Keratinocyte (primary cell): ENCODE measurements at regions not wholly inside any gene's neighbourhood (a gene's known extent, or its start where the extent isn't known, plus 50 kb on each side); places are given as distances from the start of the nearest gene placed in this dataset.

Experiments used
- DNase-seq: peaks from one replicate; pipeline ENCODE4 v3.0.0-alpha.2; 2011; ENCODE audit warnings: low read depth, missing footprints, low spot score
- FAIRE-seq: peaks from 2 replicates; lab custom pipeline; 2011; peaks lifted over from hg19 to GRCh38; lab: Jason Lieb, UNC
- H2AFZ ChIP-seq: 2 replicates; pipeline ENCODE4 v1.6.0; 2012; ENCODE audit warnings: low read length, control low read depth, inconsistent platforms; ENCODE audit not compliant: control insufficient read depth
- H3K27ac ChIP-seq: 2 replicates; pipeline ENCODE4 v1.5.1; 2011; ENCODE audit warnings: low read length; ENCODE audit not compliant: control insufficient read depth, insufficient read depth
- H3K27me3 ChIP-seq: 3 replicates; pipeline ENCODE4 v1.6.0; 2011; ENCODE audit warnings: low read length; ENCODE audit not compliant: control insufficient read depth, insufficient read depth; ENCODE audit errors: extremely low read depth
- H3K36me3 ChIP-seq, 2 experiments: 2 replicates in 1 of 2; 3 replicates in 1 of 2; pipeline ENCODE4 v1.5.1; 2011; ENCODE audit warnings: low read length in 2 of 2, mild to moderate bottlenecking in 1 of 2; ENCODE audit not compliant: control insufficient read depth in 2 of 2, insufficient read depth in 2 of 2; ENCODE audit errors: extremely low read depth in 1 of 2
- H3K4me1 ChIP-seq: 3 replicates; pipeline ENCODE4 v1.5.1; 2011; ENCODE audit warnings: low read length; ENCODE audit not compliant: control insufficient read depth, insufficient read depth; ENCODE audit errors: extremely low read depth
- H3K4me2 ChIP-seq: 3 replicates; pipeline ENCODE4 v1.6.0; 2011; ENCODE audit warnings: low read depth, low read length; ENCODE audit not compliant: control insufficient read depth, insufficient read depth; ENCODE audit errors: extremely low read depth
- H3K4me3 ChIP-seq, 3 experiments: fragments of 200-600 bp in 1 of 3; sonication (generic) in 1 of 3; 2 replicates in 2 of 3; 3 replicates in 1 of 3; pipeline ENCODE4 v1.5.1; 2011 to 2016; ENCODE audit warnings: low read length in 3 of 3, mild to moderate bottlenecking in 3 of 3, control low read depth in 2 of 3, inconsistent platforms in 1 of 3, low read depth in 1 of 3, mixed read lengths in 1 of 3, mixed run types in 1 of 3, moderate library complexity in 1 of 3; ENCODE audit not compliant: control insufficient read depth in 2 of 3, insufficient read depth in 2 of 3; ENCODE audit errors: extremely low read depth in 1 of 3
- H3K79me2 ChIP-seq: 2 replicates; pipeline ENCODE4 v1.6.0; 2012; ENCODE audit warnings: low read length; ENCODE audit not compliant: control insufficient read depth, insufficient read depth
- H3K9ac ChIP-seq: 3 replicates; pipeline ENCODE4 v1.6.0; 2011; ENCODE audit warnings: low read length; ENCODE audit not compliant: control insufficient read depth, insufficient read depth; ENCODE audit errors: extremely low read depth
- H3K9me1 ChIP-seq: 3 replicates; pipeline ENCODE4 v1.6.0; 2011; ENCODE audit warnings: low read length; ENCODE audit not compliant: control insufficient read depth, insufficient read depth; ENCODE audit errors: extremely low read depth
- H3K9me3 ChIP-seq: 2 replicates; pipeline ENCODE4 v1.5.1; 2012; ENCODE audit warnings: low read depth, low read length; ENCODE audit not compliant: control insufficient read depth
- H4K20me1 ChIP-seq: 3 replicates; pipeline ENCODE4 v1.6.0; 2011; ENCODE audit warnings: low read length; ENCODE audit not compliant: control insufficient read depth, insufficient read depth; ENCODE audit errors: extremely low read depth
- CTCF ChIP-seq, 3 experiments: IDR thresholded peaks in 1 of 3; conservative IDR thresholded peaks in 1 of 3; optimal IDR thresholded peaks in 1 of 3; 2 replicates in 2 of 3; 3 replicates in 1 of 3; pipeline versions ENCODE3 to v1.5.1; 2011; ENCODE audit warnings: low read length in 3 of 3, mild to moderate bottlenecking in 3 of 3, moderate library complexity in 2 of 3, control low read depth in 1 of 3, inconsistent platforms in 1 of 3; ENCODE audit not compliant: insufficient read depth in 2 of 3; ENCODE audit errors: extremely low read depth in 1 of 3
- EZH2 ChIP-seq: IDR thresholded peaks from one replicate; pipeline ENCODE4 v1.6.1; 2012; ENCODE audit warnings: inconsistent platforms, mild to moderate bottlenecking, low read length, moderate library complexity
- dilution Hi-C: fragments of 300-500 bp; cut with MboI; formaldehyde crosslinking; loops from one replicate; pipeline ENCODE4 v1.7.0; 2020; ENCODE audit warnings: low sequenced_read_pairs; ENCODE audit not compliant: extremely low pct_ligation_motif_present

GRCh38 chr5:171649075-171649401 lies 136.6 kb upstream of the SMIM23 start:
- H3K27ac ChIP-seq: no peak overlapping the region
- H3K9ac ChIP-seq: no peak overlapping the region
- no peaks in the 10 kb centered on the region for H3K36me3 ChIP-seq
- H3K4me3 ChIP-seq: no peak overlapping the region
- FAIRE-seq (no peak), DNase-seq (no peak)
- H2AFZ ChIP-seq: no peak overlapping the region
- dilution Hi-C loops: no loop called here
- H3K9me3 ChIP-seq: no peaks in the 10 kb centered on the region
- no peaks in the 10 kb centered on the region for H3K9me1 ChIP-seq
- no peaks in the 10 kb centered on the region for H3K79me2 ChIP-seq
- H3K4me1 ChIP-seq: peaks cover 6% of the 10 kb centered on the region
- H3K4me2 ChIP-seq: no peak overlapping the region
- no peaks in the 10 kb centered on the region for H4K20me1 ChIP-seq
- no peak for TF ChIP-seq EZH2
- H3K27me3 ChIP-seq: no peaks in the 10 kb centered on the region

- H3K4me1 ChIP-seq: peaks cover 6% of the 10 kb centered on the region
- no peaks in the 10 kb centered on the region for H3K9me1 ChIP-seq
- H2AFZ ChIP-seq: no peak overlapping the region
- H3K36me3 ChIP-seq: no peaks in the 10 kb centered on the region
- no peak overlapping the region for H3K9ac ChIP-seq
- no peak overlapping the region for H3K4me3 ChIP-seq
- H3K27me3 ChIP-seq: no peaks in the 10 kb centered on the region
- FAIRE-seq (no peak), DNase-seq (no peak)
- dilution Hi-C loops: no loop called here
- H3K9me3 ChIP-seq: no peaks in the 10 kb centered on the region
- TF ChIP-seq CTCF (optimal IDR thresholded peaks at IDR 0.05 in 1 of 3, IDR thresholded peaks at IDR 0.05 in 1 of 3, conservative IDR thresholded peaks at IDR 0.05 in 1 of 3; ENCODE audit: extremely low read depth in 1 of 3, insufficient read depth in 2 of 3, low read length in 3 of 3): no peak
- TF ChIP-seq EZH2: no peak
- peak overlapping the region; percentile 29 for H3K4me2 ChIP-seq
- no peaks in the 10 kb centered on the region for H4K20me1 ChIP-seq
- no peak overlapping the region for H3K27ac ChIP-seq
- no peaks in the 10 kb centered on the region for H3K79me2 ChIP-seq
These were observed 135.0 kb upstream of the SMIM23 start for GRCh38 chr5:171650597-171650996.

GRCh38 chr5:171651102-171651501 lies 134.5 kb upstream of the SMIM23 start:
- no peak for TF ChIP-seq CTCF (optimal IDR thresholded peaks at IDR 0.05 in 1 of 3, IDR thresholded peaks at IDR 0.05 in 1 of 3, conservative IDR thresholded peaks at IDR 0.05 in 1 of 3; ENCODE audit: extremely low read depth in 1 of 3, insufficient read depth in 2 of 3, low read length in 3 of 3)
- no peak for TF ChIP-seq EZH2
- H3K9me3 ChIP-seq: no peaks in the 10 kb centered on the region
- H2AFZ ChIP-seq: no peak overlapping the region
- H4K20me1 ChIP-seq: no peaks in the 10 kb centered on the region
- no peak for FAIRE-seq
- H3K27ac ChIP-seq: no peak overlapping the region
- no peak for DNase-seq
- H3K4me1 ChIP-seq: peaks cover 6% of the 10 kb centered on the region
- H3K4me3 ChIP-seq: no peak overlapping the region
- H3K27me3 ChIP-seq: no peaks in the 10 kb centered on the region
- dilution Hi-C loops: no loop called here
- H3K36me3 ChIP-seq: no peaks in the 10 kb centered on the region
- H3K9ac ChIP-seq: no peak overlapping the region
- H3K79me2 ChIP-seq: no peaks in the 10 kb centered on the region
- H3K9me1 ChIP-seq: no peaks in the 10 kb centered on the region
- peak overlapping the region; percentile 29 for H3K4me2 ChIP-seq
